NCI-H446 treated with DMSO at 0.1 percent for 48 hours (cell line): ENCODE measurements at regions not wholly inside any gene's neighbourhood (a gene's known extent, or its start where the extent isn't known, plus 50 kb on each side); places are given as distances from the start of the nearest gene placed in this dataset.
"Not testable (repeated sequence)": the region's sequence is repeated elsewhere in the genome, so short reads cannot be mapped to it uniquely, and the experiment has no call there.

Source experiments
- DNase-seq: peaks from one replicate; lab custom pipeline; 2025; lab: John Stamatoyannopoulos, UW

- no peak for DNase-seq
Measured at GRCh38 chrX:42832764-42833549, 55.0 kb upstream of the PPP1R2C start.

- not testable (repeated sequence) for DNase-seq
Measured at GRCh38 chrX:42833550-42833940, 55.6 kb upstream of the PPP1R2C start.

GRCh38 chrX:42837101-42837726 is 59.3 kb upstream of the PPP1R2C start:
- DNase-seq = no peak

- DNase-seq = no peak
Measured at GRCh38 chrX:42837747-42838146, 59.8 kb upstream of the PPP1R2C start.

- DNase-seq = no peak
Measured at GRCh38 chrX:42839632-42840031, 61.7 kb upstream of the PPP1R2C start.

- no peak for DNase-seq
Measured at GRCh38 chrX:42846741-42847140, 68.8 kb upstream of the PPP1R2C start.

- no peak for DNase-seq
Measured at GRCh38 chrX:42855259-42855658, 77.3 kb upstream of the PPP1R2C start.

- DNase-seq = no peak
Measured at GRCh38 chrX:42857766-42858165, 79.8 kb upstream of the PPP1R2C start.

GRCh38 chrX:42869011-42869410 is 91.0 kb upstream of the PPP1R2C start:
- DNase-seq = no peak

- DNase-seq = no peak
Measured at GRCh38 chrX:42869659-42870476, 91.9 kb upstream of the PPP1R2C start.

- DNase-seq = no peak
Measured at GRCh38 chrX:42886519-42886918, 108.6 kb upstream of the PPP1R2C start.

- DNase-seq = no peak
Measured at GRCh38 chrX:42900947-42901346, 123.0 kb upstream of the PPP1R2C start.

GRCh38 chrX:42902513-42902912 is 124.5 kb upstream of the PPP1R2C start:
- DNase-seq = no peak

- DNase-seq = no peak
Measured at GRCh38 chrX:42920752-42921151, 142.8 kb upstream of the PPP1R2C start.

- DNase-seq = no peak
Measured at GRCh38 chrX:42930071-42930470, 152.1 kb upstream of the PPP1R2C start.

GRCh38 chrX:42930951-42931350 is 153.0 kb upstream of the PPP1R2C start:
- DNase-seq = no peak

GRCh38 chrX:42933187-42933586 is 155.2 kb upstream of the PPP1R2C start:
- no peak for DNase-seq

- DNase-seq = no peak
Measured at GRCh38 chrX:42934020-42934726, 156.2 kb upstream of the PPP1R2C start.

GRCh38 chrX:42941671-42942070 is 163.7 kb upstream of the PPP1R2C start:
- DNase-seq = no peak

- DNase-seq = no peak
Measured at GRCh38 chrX:42943051-42943974, 165.3 kb upstream of the PPP1R2C start.

- DNase-seq = no peak
Measured at GRCh38 chrX:42944381-42944998, 166.5 kb upstream of the PPP1R2C start.
